ENCODE measurements at regions not wholly inside any gene's neighbourhood (a gene's known extent, or its start where the extent isn't known, plus 50 kb on each side); places are given as distances from the start of the nearest gene placed in this dataset.

GRCh38 chr17:10936931-10937330 lies 99.0 kb upstream of the PIRT start:
- no peak for FAIRE-seq
- Histone ChIP-seq H3K27ac (ENCODE audit: low read depth, low read length) (no peak overlapping the region), H3K4me2 (ENCODE audit: low read length) (no peak overlapping the region), H4K20me1 (ENCODE audit: insufficient read depth, low read length) (no peaks in the 10 kb centered on the region), H3K27me3 (ENCODE audit: insufficient read depth, low read length) (no peaks in the 10 kb centered on the region), H2AFZ (ENCODE audit: low read depth, low read length) (no peak overlapping the region), H3K36me3 (ENCODE audit: insufficient read depth, low read length) (no peaks in the 10 kb centered on the region), H3K79me2 (ENCODE audit: insufficient read depth, low read length) (no peaks in the 10 kb centered on the region), H3K4me1 (ENCODE audit: insufficient read depth, low read length) (no peaks in the 10 kb centered on the region), H3K9ac (ENCODE audit: low read length) (no peak overlapping the region), H3K4me3 (ENCODE audit: insufficient read depth, low read depth, low read length) (no peak overlapping the region), H3K9me3 (ENCODE audit: insufficient read depth, low read depth, low read length) (no peaks in the 10 kb centered on the region)
- H3K4me1 Mint-ChIP-seq (ENCODE audit: low read depth, unreplicated experiment): no peaks in the 10 kb centered on the region
- H3K27me3 Mint-ChIP-seq (ENCODE audit: low read depth, unreplicated experiment): no peaks in the 10 kb centered on the region
- no peak overlapping the region for H3K4me3 Mint-ChIP-seq (ENCODE audit: unreplicated experiment)
- H3K36me3 Mint-ChIP-seq (ENCODE audit: low read depth, unreplicated experiment): no peaks in the 10 kb centered on the region
- TF ChIP-seq, protein P1, sequence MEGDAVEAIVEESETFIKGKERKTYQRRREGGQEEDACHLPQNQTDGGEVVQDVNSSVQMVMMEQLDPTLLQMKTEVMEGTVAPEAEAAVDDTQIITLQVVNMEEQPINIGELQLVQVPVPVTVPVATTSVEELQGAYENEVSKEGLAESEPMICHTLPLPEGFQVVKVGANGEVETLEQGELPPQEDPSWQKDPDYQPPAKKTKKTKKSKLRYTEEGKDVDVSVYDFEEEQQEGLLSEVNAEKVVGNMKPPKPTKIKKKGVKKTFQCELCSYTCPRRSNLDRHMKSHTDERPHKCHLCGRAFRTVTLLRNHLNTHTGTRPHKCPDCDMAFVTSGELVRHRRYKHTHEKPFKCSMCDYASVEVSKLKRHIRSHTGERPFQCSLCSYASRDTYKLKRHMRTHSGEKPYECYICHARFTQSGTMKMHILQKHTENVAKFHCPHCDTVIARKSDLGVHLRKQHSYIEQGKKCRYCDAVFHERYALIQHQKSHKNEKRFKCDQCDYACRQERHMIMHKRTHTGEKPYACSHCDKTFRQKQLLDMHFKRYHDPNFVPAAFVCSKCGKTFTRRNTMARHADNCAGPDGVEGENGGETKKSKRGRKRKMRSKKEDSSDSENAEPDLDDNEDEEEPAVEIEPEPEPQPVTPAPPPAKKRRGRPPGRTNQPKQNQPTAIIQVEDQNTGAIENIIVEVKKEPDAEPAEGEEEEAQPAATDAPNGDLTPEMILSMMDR (IDR thresholded peaks at IDR 0.05; ENCODE audit: insufficient read depth, low read depth, low read length): no peak
- no peak for TF ChIP-seq EZH2 (IDR thresholded peaks at IDR 0.05; ENCODE audit: insufficient read depth, low read length)
- no peak overlapping the region for H3K27ac Mint-ChIP-seq (ENCODE audit: unreplicated experiment)
- peaks cover 3% of the 10 kb centered on the region for H3K9me3 Mint-ChIP-seq (ENCODE audit: unreplicated experiment)
- DNase-seq (ENCODE audit: low read depth): no peak

GRCh38 chr17:10932938-10933337 lies 95.1 kb upstream of the PIRT start:
- H3K27ac ChIP-seq (ENCODE audit: low read depth, low read length): no peak overlapping the region
- no peak for FAIRE-seq
- no peaks in the 10 kb centered on the region for H3K36me3 ChIP-seq (ENCODE audit: insufficient read depth, low read length)
- no peak overlapping the region for H2AFZ ChIP-seq (ENCODE audit: low read depth, low read length)
- H3K9me3 Mint-ChIP-seq (ENCODE audit: unreplicated experiment): peaks cover 4% of the 10 kb centered on the region
- no peaks in the 10 kb centered on the region for H3K79me2 ChIP-seq (ENCODE audit: insufficient read depth, low read length)
- H3K4me1 ChIP-seq (ENCODE audit: insufficient read depth, low read length): no peaks in the 10 kb centered on the region
- H3K27ac Mint-ChIP-seq (ENCODE audit: unreplicated experiment): no peak overlapping the region
- no peaks in the 10 kb centered on the region for H3K27me3 Mint-ChIP-seq (ENCODE audit: low read depth, unreplicated experiment)
- H3K4me3 ChIP-seq (ENCODE audit: insufficient read depth, low read depth, low read length): no peak overlapping the region
- H3K4me1 Mint-ChIP-seq (ENCODE audit: low read depth, unreplicated experiment): no peaks in the 10 kb centered on the region
- H3K9ac ChIP-seq (ENCODE audit: low read length): no peak overlapping the region
- no peak for DNase-seq (ENCODE audit: low read depth)
- no peak overlapping the region for H3K4me2 ChIP-seq (ENCODE audit: low read length)
- peaks cover 3% of the 10 kb centered on the region for H3K9me3 ChIP-seq (ENCODE audit: insufficient read depth, low read depth, low read length)
- H3K36me3 Mint-ChIP-seq (ENCODE audit: low read depth, unreplicated experiment): no peaks in the 10 kb centered on the region
- H4K20me1 ChIP-seq (ENCODE audit: insufficient read depth, low read length): no peaks in the 10 kb centered on the region
- H3K4me3 Mint-ChIP-seq (ENCODE audit: unreplicated experiment): no peak overlapping the region
- H3K27me3 ChIP-seq (ENCODE audit: insufficient read depth, low read length): no peaks in the 10 kb centered on the region
- TF ChIP-seq EZH2 (IDR thresholded peaks at IDR 0.05; ENCODE audit: insufficient read depth, low read length): no peak
- TF ChIP-seq, protein P1 (IDR thresholded peaks at IDR 0.05; ENCODE audit: insufficient read depth, low read depth, low read length): no peak

- no peak overlapping the region for H2AFZ ChIP-seq (ENCODE audit: low read depth, low read length)
- no peak overlapping the region for H3K9ac ChIP-seq (ENCODE audit: low read length)
- Mint-ChIP-seq H3K27me3 (ENCODE audit: low read depth, unreplicated experiment) (no peaks in the 10 kb centered on the region), H3K4me3 (ENCODE audit: unreplicated experiment) (no peak overlapping the region), H3K36me3 (ENCODE audit: low read depth, unreplicated experiment) (no peaks in the 10 kb centered on the region), H3K4me1 (ENCODE audit: low read depth, unreplicated experiment) (no peaks in the 10 kb centered on the region), H3K9me3 (ENCODE audit: unreplicated experiment) (peaks cover 4% of the 10 kb centered on the region), H3K27ac (ENCODE audit: unreplicated experiment) (no peak overlapping the region)
- H3K4me1 ChIP-seq (ENCODE audit: insufficient read depth, low read length): no peaks in the 10 kb centered on the region
- no peak overlapping the region for H3K27ac ChIP-seq (ENCODE audit: low read depth, low read length)
- H3K27me3 ChIP-seq (ENCODE audit: insufficient read depth, low read length): no peaks in the 10 kb centered on the region
- no peaks in the 10 kb centered on the region for H3K79me2 ChIP-seq (ENCODE audit: insufficient read depth, low read length)
- FAIRE-seq (no peak), DNase-seq (ENCODE audit: low read depth) (no peak)
- H3K36me3 ChIP-seq (ENCODE audit: insufficient read depth, low read length): no peaks in the 10 kb centered on the region
- H3K4me2 ChIP-seq (ENCODE audit: low read length): no peak overlapping the region
- peaks cover 8% of the 10 kb centered on the region for H3K9me3 ChIP-seq (ENCODE audit: insufficient read depth, low read depth, low read length)
- no peaks in the 10 kb centered on the region for H4K20me1 ChIP-seq (ENCODE audit: insufficient read depth, low read length)
- H3K4me3 ChIP-seq (ENCODE audit: insufficient read depth, low read depth, low read length): no peak overlapping the region
- TF ChIP-seq EZH2 (IDR thresholded peaks at IDR 0.05; ENCODE audit: insufficient read depth, low read length): no peak
- TF ChIP-seq, protein P1 (IDR thresholded peaks at IDR 0.05; ENCODE audit: insufficient read depth, low read depth, low read length): no peak
Measured at GRCh38 chr17:10931133-10931532, 93.2 kb upstream of the PIRT start.
